H1 (cell line): ENCODE measurements at regions not wholly inside any gene's neighbourhood (a gene's known extent, or its start where the extent isn't known, plus 50 kb on each side); places are given as distances from the start of the nearest gene placed in this dataset.

Experiments
- CHD2 ChIP-seq: IDR thresholded peaks from 2 replicates; pipeline ENCODE4 v1.6.1; 2012; ENCODE audit warnings: low read length, improper control_type of control experiment
- EGR1 ChIP-seq: IDR thresholded peaks from 2 replicates; pipeline ENCODE4 v1.6.1; 2011; ENCODE audit warnings: low read depth, low read length, borderline replicate concordance
- SP1 ChIP-seq: IDR thresholded peaks from 2 replicates; pipeline ENCODE4 v1.6.1; 2011; ENCODE audit warnings: low read depth, low read length
- ZNF274 ChIP-seq: IDR thresholded peaks from 2 replicates; pipeline ENCODE4 v1.7.0; 2012; ENCODE audit warnings: low read length, borderline replicate concordance; ENCODE audit errors: extremely low read depth

- TF ChIP-seq CHD2 (no peak), SP1 (no peak), EGR1 (no peak), ZNF274 (no peak)
- TF ChIP-seq, all 59 proteins: peak for 0
Measured at GRCh38 chr16:51666821-51667220, 515.8 kb upstream of the SALL1 start (continued).
